GM13976 (cell line): ENCODE measurements at regions not wholly inside any gene's neighbourhood (a gene's known extent, or its start where the extent isn't known, plus 50 kb on each side); places are given as distances from the start of the nearest gene placed in this dataset.

Source experiments
- DNase-seq: peaks from one replicate; pipeline ENCODE4 v3.0.0; 2012; ENCODE audit warnings: low spot score
- CTCF ChIP-seq: IDR thresholded peaks from 2 replicates; pipeline ENCODE4 v1.5.1; 2012; ENCODE audit warnings: borderline replicate concordance, mild to moderate bottlenecking; ENCODE audit not compliant: insufficient read depth; ENCODE audit errors: extremely low read depth, missing control alignments, control extremely low read depth
- in situ Hi-C: fragments of 300-500 bp; cut with MboI; formaldehyde crosslinking; loops from one replicate; pipeline ENCODE4 v1.12.0; 2022; ENCODE audit warnings: low sequenced_read_pairs, mixed read lengths, inconsistent platforms; ENCODE audit not compliant: unreplicated experiment

- no peak for DNase-seq
- TF ChIP-seq CTCF, result no peak
- in situ Hi-C loops, result no loop called here
These were observed 94.1 kb upstream of the NECTIN1 start for GRCh38 chr11:119823077-119823476.

GRCh38 chr11:119816660-119817059 is 87.7 kb upstream of the NECTIN1 start:
- DNase-seq, result no peak
- in situ Hi-C loops, result no loop called here
- no peak for TF ChIP-seq CTCF

GRCh38 chr11:119814766-119815165 is 85.8 kb upstream of the NECTIN1 start:
- in situ Hi-C loops, result no loop called here
- DNase-seq, result no peak
- TF ChIP-seq CTCF, result no peak

GRCh38 chr11:119810478-119811232 is 81.7 kb upstream of the NECTIN1 start:
- no peak for DNase-seq
- in situ Hi-C loops, result no loop called here
- no peak for TF ChIP-seq CTCF

- no peak for TF ChIP-seq CTCF
- DNase-seq, result no peak
- in situ Hi-C loops, result no loop called here
These were observed 80.3 kb upstream of the NECTIN1 start for GRCh38 chr11:119809346-119809745.

GRCh38 chr11:119808407-119809185 is 79.6 kb upstream of the NECTIN1 start:
- in situ Hi-C loops, result no loop called here
- TF ChIP-seq CTCF, result no peak
- DNase-seq, result no peak
